Duodenal mucosa (tissue), 2 donors: ENCODE measurements at regions not wholly inside any gene's neighbourhood (a gene's known extent, or its start where the extent isn't known, plus 50 kb on each side); places are given as distances from the start of the nearest gene placed in this dataset.
"Not testable (repeated sequence)": the region's sequence is repeated elsewhere in the genome, so short reads cannot be mapped to it uniquely, and the experiment has no call there.

ENCODE experiments used
- H3K27ac ChIP-seq: one replicate; pipeline ENCODE4 v1.7.0; 2013; ENCODE audit warnings: low read depth, low read length
- H3K27me3 ChIP-seq, 2 donors: one replicate each; pipeline ENCODE4 v1.7.0; 2013; ENCODE audit warnings: low read length in 2 of 2, control low read depth in 1 of 2; ENCODE audit not compliant: insufficient read depth in 2 of 2, control insufficient read depth in 1 of 2
- H3K36me3 ChIP-seq, 2 donors: one replicate each; pipeline ENCODE4 v1.7.0; 2013; ENCODE audit warnings: low read length in 2 of 2, control low read depth in 1 of 2; ENCODE audit not compliant: insufficient read depth in 2 of 2, control insufficient read depth in 1 of 2
- H3K4me1 ChIP-seq, 2 donors: one replicate each; pipeline ENCODE4 v1.7.0; 2013; ENCODE audit warnings: low read length in 2 of 2, control low read depth in 1 of 2; ENCODE audit not compliant: insufficient read depth in 2 of 2, control insufficient read depth in 1 of 2
- H3K4me3 ChIP-seq, 2 donors: one replicate each; pipeline ENCODE4 v1.7.0; 2013; ENCODE audit warnings: low read length in 2 of 2, low read depth in 1 of 2
- H3K9ac ChIP-seq, 2 donors: one replicate each; pipeline ENCODE4 v1.7.0; 2013; ENCODE audit warnings: low read length in 2 of 2, low read depth in 1 of 2
- H3K9me3 ChIP-seq, 2 donors: one replicate each; pipeline ENCODE4 v1.7.0; 2013; ENCODE audit warnings: low read length in 2 of 2, control low read depth in 1 of 2; ENCODE audit not compliant: control insufficient read depth in 1 of 2

DNA sequence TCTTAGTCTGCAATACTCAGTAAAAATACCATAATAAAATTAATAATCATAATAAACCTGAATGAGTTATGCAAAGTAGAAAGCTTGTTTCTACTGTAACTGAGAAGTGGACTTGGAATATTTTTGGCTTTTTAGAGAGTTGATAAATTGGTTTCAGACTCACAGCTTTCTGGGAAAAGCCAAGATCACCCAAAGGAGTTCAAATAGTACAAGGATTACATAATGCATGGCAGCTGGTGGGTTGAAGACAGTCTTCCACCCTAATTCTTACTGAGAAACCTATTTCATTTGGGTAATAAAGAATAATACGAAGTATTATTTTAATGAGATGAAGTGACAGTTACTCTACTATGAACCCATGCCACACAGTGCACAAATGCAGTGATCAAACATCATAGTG, 139.4 kb upstream of the KLF12 start:
- Histone ChIP-seq H3K36me3 (no peaks in the 10 kb centered on the region), H3K4me3 (no peak overlapping the region), H3K4me1 (no peaks in the 10 kb centered on the region), H3K9ac (no peak overlapping the region), H3K9me3 (peaks cover 4% of the 10 kb centered on the region in 2 donors), H3K27me3 (no peaks in the 10 kb centered on the region), H3K27ac (no peak overlapping the region)

DNA sequence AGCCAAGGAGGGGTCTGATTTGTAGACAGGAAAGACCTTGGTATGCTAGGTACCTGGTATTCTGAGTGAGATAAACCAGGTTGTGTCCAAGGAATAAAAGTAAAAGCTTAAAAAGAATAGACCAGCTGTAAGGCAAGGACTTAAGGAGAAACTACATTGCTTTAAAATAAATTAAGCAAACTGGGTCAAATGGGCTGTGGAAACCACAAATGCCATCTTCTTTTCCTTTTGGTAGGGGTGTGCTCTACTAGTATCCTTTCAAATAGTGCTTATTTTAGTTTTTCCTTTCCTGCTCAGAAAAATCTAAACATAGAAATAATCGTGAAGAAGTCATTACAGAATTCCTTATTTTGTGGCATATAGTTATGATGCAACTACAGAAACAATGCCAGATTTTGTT, 138.6 kb upstream of the KLF12 start:
- H3K36me3 ChIP-seq, result no peaks in the 10 kb centered on the region
- no peaks in the 10 kb centered on the region for H3K27me3 ChIP-seq
- no peaks in the 10 kb centered on the region for H3K4me1 ChIP-seq
- no peak overlapping the region for H3K9ac ChIP-seq
- H3K27ac ChIP-seq, result no peak overlapping the region
- no peak overlapping the region for H3K4me3 ChIP-seq
- peaks cover 4% of the 10 kb centered on the region in 2 donors for H3K9me3 ChIP-seq

DNA sequence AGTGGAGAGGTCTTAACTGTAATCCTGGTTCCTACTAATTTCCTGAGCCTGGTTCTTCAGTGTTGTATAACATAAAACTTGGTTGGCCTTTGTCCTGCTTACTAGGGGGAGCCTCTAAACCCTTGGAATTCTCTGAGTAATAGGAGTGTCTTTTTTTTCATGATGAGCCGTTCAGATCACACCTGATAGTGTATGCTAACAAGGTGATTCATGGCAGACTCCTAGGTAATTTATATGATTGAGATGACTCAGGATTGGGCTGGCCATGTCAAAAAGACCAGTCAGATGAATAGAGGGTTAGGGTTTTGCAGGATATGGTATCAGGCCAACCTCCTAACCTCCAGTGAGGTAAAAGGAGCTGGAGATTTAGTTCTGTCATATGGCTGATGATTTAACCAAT, 135.8 kb upstream of the KLF12 start:
- no peaks in the 10 kb centered on the region for H3K36me3 ChIP-seq
- H3K4me3 ChIP-seq, result no peak overlapping the region
- no peak overlapping the region for H3K9ac ChIP-seq
- H3K4me1 ChIP-seq, result no peaks in the 10 kb centered on the region
- H3K27me3 ChIP-seq, result no peaks in the 10 kb centered on the region
- no peak overlapping the region for H3K27ac ChIP-seq
- peaks cover 4% of the 10 kb centered on the region in 2 donors for H3K9me3 ChIP-seq

GRCh38 chr13:74266861-74267260, 132.7 kb upstream of the KLF12 start:
- Histone ChIP-seq H3K27ac (no peak overlapping the region), H3K4me3 (no peak overlapping the region), H3K27me3 (no peaks in the 10 kb centered on the region), H3K9ac (no peak overlapping the region), H3K4me1 (no peaks in the 10 kb centered on the region), H3K36me3 (no peaks in the 10 kb centered on the region), H3K9me3 (peaks cover 4 to 18% of the 10 kb centered on the region in 2 donors)

DNA sequence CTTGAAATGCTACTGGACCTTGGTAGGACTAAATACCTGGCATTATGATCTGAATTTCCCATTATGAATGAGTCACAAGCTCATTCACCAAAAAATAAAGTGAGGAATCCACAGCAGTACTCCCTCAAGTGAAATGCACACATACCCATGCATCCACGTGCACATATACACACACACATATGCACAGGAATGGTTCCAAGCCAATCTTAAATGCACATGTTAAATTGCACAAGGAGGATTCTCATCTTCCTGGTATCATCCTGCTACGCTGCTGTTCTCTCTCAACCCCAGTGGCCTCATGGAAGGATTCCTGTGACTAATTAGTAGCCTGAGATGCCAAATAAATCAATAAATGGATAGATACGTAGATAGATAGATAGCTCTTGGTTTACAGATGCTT, 132.1 kb upstream of the KLF12 start:
- Histone ChIP-seq H3K27ac (no peak overlapping the region), H3K27me3 (no peaks in the 10 kb centered on the region), H3K36me3 (no peaks in the 10 kb centered on the region), H3K9ac (no peak overlapping the region), H3K4me3 (no peak overlapping the region), H3K4me1 (no peaks in the 10 kb centered on the region), H3K9me3 (peaks cover 0 to 14% of the 10 kb centered on the region in 2 donors)

DNA sequence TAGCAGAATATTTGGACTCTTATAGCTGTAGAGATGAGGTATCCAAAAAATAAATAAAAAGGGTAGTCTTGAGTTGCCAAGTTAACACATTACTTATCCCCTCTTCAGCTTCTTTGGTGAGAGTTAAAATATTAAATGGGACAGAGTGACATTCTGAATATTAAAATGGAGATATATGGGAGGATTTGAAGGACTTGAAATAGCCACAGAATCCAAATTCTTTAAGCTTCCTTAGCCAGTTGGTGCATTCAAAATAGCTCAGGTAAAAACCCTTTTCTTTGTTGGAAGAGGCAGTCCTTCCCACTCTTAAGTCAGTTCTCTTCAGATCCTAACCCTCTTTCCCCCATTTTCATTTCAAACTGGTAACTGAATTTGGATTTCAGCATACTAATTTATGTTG, 130.1 kb upstream of the KLF12 start:
- no peak overlapping the region for H3K4me3 ChIP-seq
- no peak overlapping the region for H3K9ac ChIP-seq
- H3K9me3 ChIP-seq, result peaks cover 0 to 14% of the 10 kb centered on the region in 2 donors
- no peaks in the 10 kb centered on the region for H3K27me3 ChIP-seq
- no peaks in the 10 kb centered on the region for H3K36me3 ChIP-seq
- H3K27ac ChIP-seq, result no peak overlapping the region
- H3K4me1 ChIP-seq, result no peaks in the 10 kb centered on the region

- peaks cover 0 to 14% of the 10 kb centered on the region in 2 donors for H3K9me3 ChIP-seq
- not testable (repeated sequence) for H3K9ac ChIP-seq, H3K27me3 ChIP-seq, H3K27ac ChIP-seq, H3K36me3 ChIP-seq, H3K4me1 ChIP-seq, H3K4me3 ChIP-seq
These were observed 126.2 kb upstream of the KLF12 start for GRCh38 chr13:74260420-74260819.

DNA sequence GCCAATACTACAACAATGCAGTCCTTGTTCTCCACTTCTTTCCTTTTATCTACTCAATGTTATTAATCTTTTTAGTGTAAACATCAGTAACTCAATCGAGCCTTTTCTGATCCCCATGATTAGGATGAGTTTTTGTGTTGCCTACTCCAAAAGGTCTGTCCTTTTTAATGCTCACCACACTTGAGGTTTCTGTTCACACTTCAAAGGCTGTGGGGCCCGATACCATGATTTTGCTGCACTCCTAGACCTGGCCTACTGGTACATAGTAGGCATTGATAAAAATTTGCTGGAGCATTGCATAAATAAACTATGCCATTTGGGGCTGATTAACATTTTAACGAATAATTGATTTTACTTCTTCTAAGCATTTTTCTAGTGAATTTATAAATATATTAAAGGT, 125.4 kb upstream of the KLF12 start:
- Histone ChIP-seq H3K36me3 (no peaks in the 10 kb centered on the region), H3K9me3 (peaks cover 0 to 14% of the 10 kb centered on the region in 2 donors), H3K4me3 (no peak overlapping the region), H3K27me3 (no peaks in the 10 kb centered on the region), H3K27ac (no peak overlapping the region), H3K4me1 (peaks cover 0 to 6% of the 10 kb centered on the region in 2 donors), H3K9ac (no peak overlapping the region)

GRCh38 chr13:74258961-74259360, 124.8 kb upstream of the KLF12 start:
- no peak overlapping the region for H3K4me3 ChIP-seq
- H3K36me3 ChIP-seq, result no peaks in the 10 kb centered on the region
- H3K27ac ChIP-seq, result no peak overlapping the region
- H3K4me1 ChIP-seq, result peaks cover 0 to 6% of the 10 kb centered on the region in 2 donors
- no peak overlapping the region for H3K9ac ChIP-seq
- H3K9me3 ChIP-seq, result peaks cover 0 to 8% of the 10 kb centered on the region in 2 donors
- H3K27me3 ChIP-seq, result no peaks in the 10 kb centered on the region

DNA sequence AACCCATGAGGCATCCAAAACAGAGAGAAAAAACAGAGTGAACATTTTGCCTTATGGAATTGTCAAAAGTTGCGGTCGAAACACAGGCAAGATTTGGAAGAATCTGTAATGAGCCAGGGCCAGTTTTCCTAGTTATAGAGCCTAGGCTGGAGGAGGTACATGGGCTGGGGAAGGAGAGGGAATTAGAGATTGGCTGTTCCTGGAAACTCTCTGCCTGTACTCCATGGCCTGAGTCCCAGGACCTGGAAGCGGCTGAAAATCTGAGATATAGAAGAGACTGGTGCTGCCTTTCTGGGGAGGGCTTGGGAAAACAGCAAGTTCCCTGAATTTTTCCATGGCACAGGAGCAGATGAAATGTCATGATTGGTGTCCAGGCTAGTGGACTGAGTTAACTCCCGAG, 122.8 kb upstream of the KLF12 start:
- H3K27me3 ChIP-seq, result no peaks in the 10 kb centered on the region
- peaks cover 0 to 6% of the 10 kb centered on the region in 2 donors for H3K4me1 ChIP-seq
- H3K4me3 ChIP-seq, result no peak overlapping the region
- no peaks in the 10 kb centered on the region for H3K9me3 ChIP-seq
- no peaks in the 10 kb centered on the region for H3K36me3 ChIP-seq
- no peak overlapping the region for H3K9ac ChIP-seq
- H3K27ac ChIP-seq, result no peak overlapping the region

- H3K4me3 ChIP-seq, result no peak overlapping the region
- no peaks in the 10 kb centered on the region for H3K36me3 ChIP-seq
- no peaks in the 10 kb centered on the region for H3K9me3 ChIP-seq
These were observed 119.0 kb upstream of the KLF12 start for GRCh38 chr13:74253161-74253560.

More at GRCh38 chr13:74253161-74253560, 119.0 kb upstream of the KLF12 start:
- Histone ChIP-seq H3K27ac (no peak overlapping the region), H3K9ac (no peak overlapping the region), H3K4me1 (peaks cover 0 to 6% of the 10 kb centered on the region in 2 donors), H3K27me3 (no peaks in the 10 kb centered on the region)
